Peyer's patch (tissue), 4 donors: ENCODE measurements at regions not wholly inside any gene's neighbourhood (a gene's known extent, or its start where the extent isn't known, plus 50 kb on each side); places are given as distances from the start of the nearest gene placed in this dataset.

Experiments
- POLR2A ChIP-seq, 2 donors: fragments of 450-650 bp; IDR thresholded peaks; one replicate each; pipeline ENCODE4 v1.5.1; 2017; ENCODE audit warnings: antibody characterized with exemption in 2 of 2, mild to moderate bottlenecking in 2 of 2, moderate library complexity in 2 of 2
- TF ChIP-seq, protein P1 (sequence below), 6 experiments: fragments of 450-650 bp in 4 of 6; fragments of 200-600 bp in 2 of 6; sonication (generic) in 1 of 6; IDR thresholded peaks; one replicate each; pipeline ENCODE4 v1.5.1; 2017 to 2019; ENCODE audit warnings: antibody characterized with exemption in 6 of 6, mild to moderate bottlenecking in 3 of 6, moderate library complexity in 1 of 6

DNA sequence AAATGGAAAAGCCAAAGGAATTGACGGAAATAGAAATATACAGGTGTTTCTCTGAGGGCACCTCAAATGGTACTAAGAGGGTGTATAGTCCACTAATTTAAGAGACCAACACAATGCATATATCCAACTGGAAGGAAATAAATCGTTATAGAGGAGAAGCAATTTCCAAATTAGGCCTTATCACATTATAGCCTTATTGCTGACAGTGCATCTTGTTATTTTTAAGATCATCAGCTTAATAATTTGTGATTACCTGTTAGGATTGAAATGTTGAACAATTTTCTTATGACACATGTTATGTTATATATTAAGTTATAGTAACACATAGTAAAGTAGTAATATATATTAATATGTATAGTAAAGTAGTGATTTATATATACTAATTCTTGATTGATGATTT, 915.7 kb upstream of the PCDH9 start:
- TF ChIP-seq, protein P1, sequence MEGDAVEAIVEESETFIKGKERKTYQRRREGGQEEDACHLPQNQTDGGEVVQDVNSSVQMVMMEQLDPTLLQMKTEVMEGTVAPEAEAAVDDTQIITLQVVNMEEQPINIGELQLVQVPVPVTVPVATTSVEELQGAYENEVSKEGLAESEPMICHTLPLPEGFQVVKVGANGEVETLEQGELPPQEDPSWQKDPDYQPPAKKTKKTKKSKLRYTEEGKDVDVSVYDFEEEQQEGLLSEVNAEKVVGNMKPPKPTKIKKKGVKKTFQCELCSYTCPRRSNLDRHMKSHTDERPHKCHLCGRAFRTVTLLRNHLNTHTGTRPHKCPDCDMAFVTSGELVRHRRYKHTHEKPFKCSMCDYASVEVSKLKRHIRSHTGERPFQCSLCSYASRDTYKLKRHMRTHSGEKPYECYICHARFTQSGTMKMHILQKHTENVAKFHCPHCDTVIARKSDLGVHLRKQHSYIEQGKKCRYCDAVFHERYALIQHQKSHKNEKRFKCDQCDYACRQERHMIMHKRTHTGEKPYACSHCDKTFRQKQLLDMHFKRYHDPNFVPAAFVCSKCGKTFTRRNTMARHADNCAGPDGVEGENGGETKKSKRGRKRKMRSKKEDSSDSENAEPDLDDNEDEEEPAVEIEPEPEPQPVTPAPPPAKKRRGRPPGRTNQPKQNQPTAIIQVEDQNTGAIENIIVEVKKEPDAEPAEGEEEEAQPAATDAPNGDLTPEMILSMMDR (IDR thresholded peaks at IDR 0.05), result no peak
- TF ChIP-seq POLR2A (IDR thresholded peaks at IDR 0.05), result no peak
